LNCAP (cell line): ENCODE measurements at regions not wholly inside any gene's neighbourhood (a gene's known extent, or its start where the extent isn't known, plus 50 kb on each side); places are given as distances from the start of the nearest gene placed in this dataset.

Experiments used
- TF ChIP-seq, protein P1 (sequence below): fragments of 450-650 bp; IDR thresholded peaks from 2 replicates; pipeline ENCODE4 v1.5.1; 2017; ENCODE audit warnings: mild to moderate bottlenecking

DNA sequence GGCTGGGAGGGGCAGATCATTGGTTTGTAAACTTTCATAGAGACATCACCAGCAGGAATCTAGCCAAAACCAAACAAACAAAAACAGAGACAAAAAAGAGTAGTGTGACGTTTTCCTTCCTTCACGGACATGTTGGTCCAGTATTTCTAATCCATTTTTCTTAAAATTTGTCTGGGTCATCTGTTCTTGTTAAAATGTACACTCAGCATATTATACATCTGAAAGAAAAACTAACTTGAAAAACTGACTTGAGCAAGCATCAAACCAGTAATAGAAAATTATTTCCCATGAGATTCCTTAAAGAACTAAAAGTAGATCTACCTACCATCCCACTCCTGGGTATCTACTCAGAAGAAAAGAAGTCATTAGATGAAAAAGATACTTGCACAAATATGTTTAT lies 164.2 kb downstream of the KLF6 start:
- TF ChIP-seq, protein P1, sequence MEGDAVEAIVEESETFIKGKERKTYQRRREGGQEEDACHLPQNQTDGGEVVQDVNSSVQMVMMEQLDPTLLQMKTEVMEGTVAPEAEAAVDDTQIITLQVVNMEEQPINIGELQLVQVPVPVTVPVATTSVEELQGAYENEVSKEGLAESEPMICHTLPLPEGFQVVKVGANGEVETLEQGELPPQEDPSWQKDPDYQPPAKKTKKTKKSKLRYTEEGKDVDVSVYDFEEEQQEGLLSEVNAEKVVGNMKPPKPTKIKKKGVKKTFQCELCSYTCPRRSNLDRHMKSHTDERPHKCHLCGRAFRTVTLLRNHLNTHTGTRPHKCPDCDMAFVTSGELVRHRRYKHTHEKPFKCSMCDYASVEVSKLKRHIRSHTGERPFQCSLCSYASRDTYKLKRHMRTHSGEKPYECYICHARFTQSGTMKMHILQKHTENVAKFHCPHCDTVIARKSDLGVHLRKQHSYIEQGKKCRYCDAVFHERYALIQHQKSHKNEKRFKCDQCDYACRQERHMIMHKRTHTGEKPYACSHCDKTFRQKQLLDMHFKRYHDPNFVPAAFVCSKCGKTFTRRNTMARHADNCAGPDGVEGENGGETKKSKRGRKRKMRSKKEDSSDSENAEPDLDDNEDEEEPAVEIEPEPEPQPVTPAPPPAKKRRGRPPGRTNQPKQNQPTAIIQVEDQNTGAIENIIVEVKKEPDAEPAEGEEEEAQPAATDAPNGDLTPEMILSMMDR: no peak

DNA sequence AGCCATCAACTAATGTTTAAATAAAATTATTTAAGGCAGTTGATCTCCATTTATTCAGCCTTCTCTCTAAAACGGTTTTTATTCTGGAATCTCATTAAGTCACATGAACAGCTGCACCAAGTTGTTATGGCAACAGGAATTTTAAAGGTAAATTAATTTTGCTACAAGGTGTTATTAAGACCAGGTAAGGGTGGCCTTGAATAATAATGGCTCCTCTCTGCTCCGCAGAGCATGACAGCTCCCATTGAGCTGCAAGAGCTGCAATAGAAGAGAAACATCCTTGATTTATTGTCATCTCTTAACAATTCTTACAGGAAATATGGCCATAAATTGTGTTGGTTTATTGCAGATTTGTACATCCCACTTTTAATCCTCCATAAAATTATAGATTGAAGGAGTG lies 165.8 kb downstream of the KLF6 start:
- TF ChIP-seq, protein P1: no peak

DNA sequence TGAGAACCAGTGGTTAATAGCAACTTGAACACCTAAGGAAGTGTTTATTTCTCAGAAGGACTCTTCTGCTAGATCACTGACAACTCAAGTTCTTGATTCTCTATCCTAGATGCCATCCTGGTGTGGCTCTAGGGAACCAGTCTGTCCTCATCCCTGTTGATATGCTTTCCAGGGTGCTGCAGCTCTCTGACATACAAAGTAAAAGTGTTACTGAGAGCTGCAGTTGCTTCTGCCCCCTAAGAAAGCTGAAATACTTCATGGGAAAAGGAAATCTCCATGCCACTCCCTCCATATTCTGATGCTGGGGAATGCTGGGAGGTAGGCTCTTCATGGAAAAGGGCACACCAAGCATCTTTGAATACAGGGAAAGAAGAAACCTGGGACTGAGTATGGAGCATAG lies 168.1 kb downstream of the KLF6 start:
- TF ChIP-seq, protein P1: no peak

DNA sequence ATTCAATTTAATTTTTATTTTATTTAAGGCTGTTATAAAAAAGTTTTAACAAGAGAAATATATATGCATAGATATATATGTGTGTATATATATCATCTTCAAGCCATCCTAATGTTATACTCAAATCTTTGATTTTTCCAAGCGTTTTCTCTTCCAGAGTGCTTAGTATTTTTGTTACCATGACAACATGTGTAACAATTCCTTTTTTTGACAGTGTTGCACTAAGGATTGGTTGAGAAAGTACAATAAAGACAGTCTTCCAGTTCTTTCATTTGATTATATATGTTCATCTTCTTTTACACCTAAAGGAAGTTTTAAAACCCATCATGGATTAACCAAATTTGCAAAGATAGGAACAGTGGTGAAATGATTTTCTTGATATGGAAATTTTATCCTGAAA lies 171.7 kb downstream of the KLF6 start:
- TF ChIP-seq, protein P1: no peak

DNA sequence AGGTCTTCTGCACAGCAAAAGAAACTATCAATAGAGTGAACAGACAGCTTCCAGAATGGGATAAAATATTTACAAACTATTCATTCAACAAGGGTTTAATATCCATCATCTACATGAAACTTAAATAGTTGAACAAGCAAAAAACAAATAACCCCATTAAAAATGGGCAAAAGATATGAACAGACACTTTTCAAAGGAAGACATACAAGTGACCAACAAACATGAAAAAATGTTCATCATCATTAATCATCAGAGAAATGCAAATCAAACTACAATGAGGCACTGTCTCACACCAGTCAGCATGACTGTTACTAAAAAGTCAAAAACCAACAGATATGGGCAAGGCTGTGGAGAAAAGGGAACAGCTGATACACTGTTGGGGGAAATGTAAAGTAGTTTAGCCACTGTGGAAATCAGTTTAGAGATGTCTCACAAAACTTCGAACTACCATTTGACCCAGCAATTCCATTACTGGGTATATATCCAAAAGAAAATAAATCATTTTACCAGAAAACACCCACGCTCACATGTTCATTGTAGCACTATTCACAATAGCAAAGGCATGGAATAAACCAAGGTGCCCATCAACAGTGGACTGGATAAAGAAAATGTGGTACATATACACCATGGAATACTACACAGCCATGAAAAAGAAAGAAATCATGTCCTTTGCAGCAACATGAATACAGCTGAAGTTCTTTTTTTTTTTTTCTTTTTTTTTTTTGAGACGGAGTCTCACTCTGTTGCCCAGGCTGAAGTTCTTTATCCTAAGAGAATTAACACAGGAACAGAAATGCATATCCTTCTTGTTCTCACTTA lies 172.6 kb downstream of the KLF6 start:
- TF ChIP-seq, protein P1: no peak

DNA sequence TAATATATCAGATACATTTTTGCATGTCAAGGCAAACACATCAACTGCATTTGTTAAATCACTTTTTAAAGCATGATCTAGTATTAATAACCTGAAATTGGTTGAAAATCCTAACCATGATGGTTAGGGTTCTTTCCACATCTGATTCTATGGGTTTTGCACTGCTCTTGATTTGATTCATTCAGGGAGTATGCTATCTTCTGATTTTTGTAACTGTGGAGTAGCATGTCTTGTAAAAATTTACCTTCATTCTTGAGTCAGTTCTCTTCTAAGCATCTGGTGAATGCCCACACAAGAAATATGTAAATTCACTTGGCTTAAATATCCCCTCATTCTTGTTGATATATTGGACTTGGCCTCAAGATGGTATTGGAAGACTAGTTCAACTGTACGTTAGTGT lies 178.7 kb downstream of the KLF6 start:
- TF ChIP-seq, protein P1: no peak

DNA sequence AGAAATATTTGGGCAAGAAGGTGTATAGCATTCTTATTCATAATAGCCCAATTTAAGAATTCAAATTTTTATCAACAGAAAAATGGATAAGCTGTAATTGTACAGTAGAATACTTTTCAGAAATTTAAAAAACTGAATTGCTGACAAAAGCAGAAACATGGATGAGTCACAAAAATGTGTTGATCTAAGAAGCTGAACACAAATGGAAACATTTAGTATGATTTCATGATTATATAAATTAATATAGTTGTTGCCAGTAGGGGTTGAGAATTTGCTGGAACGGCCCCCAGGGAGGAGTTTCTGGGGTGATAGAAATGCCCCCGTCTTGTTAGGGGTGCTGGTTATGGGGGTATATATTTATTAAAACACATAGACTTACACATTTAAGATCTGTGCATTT lies 179.1 kb downstream of the KLF6 start:
- TF ChIP-seq, protein P1: no peak

DNA sequence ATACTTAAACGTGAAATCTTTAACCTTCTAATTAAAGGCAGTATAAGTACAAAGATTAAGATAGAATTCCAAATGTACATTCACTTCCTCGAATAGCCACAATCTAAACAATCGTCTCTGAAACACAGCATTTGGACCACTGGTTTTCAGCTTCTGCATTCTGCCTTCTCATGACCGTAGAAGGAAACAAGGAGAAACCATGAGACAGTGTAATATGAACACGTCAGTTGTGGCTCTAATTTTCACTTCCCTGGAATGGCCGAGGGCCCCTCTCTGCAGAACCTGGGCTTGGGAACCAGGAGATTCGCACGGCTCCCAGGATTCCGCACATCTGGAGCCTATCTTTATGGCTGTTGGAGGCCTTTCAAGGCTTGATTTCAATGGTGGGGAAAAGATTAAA lies 189.3 kb downstream of the KLF6 start:
- TF ChIP-seq, protein P1: no peak
